ENCODE measurements at regions not wholly inside any gene's neighbourhood (a gene's known extent, or its start where the extent isn't known, plus 50 kb on each side); places are given as distances from the start of the nearest gene placed in this dataset.

GRCh38 chr5:159427180-159428012, 97.1 kb upstream of the IL12B start:
- no peak overlapping the region for H3K27ac ChIP-seq (replicated peaks)
- TF ChIP-seq CTCF (IDR thresholded peaks at IDR 0.05; ENCODE audit: insufficient read depth, low read length): no peak
- no peak for TF ChIP-seq POLR2AphosphoS5 (IDR thresholded peaks at IDR 0.05; ENCODE audit: low read depth)
- no peak for TF ChIP-seq GABPA (IDR thresholded peaks at IDR 0.05; ENCODE audit: low read depth)
- TF ChIP-seq SPI1 (IDR thresholded peaks at IDR 0.05; ENCODE audit: borderline replicate concordance, low read depth): no peak
- TF ChIP-seq, protein P1, sequence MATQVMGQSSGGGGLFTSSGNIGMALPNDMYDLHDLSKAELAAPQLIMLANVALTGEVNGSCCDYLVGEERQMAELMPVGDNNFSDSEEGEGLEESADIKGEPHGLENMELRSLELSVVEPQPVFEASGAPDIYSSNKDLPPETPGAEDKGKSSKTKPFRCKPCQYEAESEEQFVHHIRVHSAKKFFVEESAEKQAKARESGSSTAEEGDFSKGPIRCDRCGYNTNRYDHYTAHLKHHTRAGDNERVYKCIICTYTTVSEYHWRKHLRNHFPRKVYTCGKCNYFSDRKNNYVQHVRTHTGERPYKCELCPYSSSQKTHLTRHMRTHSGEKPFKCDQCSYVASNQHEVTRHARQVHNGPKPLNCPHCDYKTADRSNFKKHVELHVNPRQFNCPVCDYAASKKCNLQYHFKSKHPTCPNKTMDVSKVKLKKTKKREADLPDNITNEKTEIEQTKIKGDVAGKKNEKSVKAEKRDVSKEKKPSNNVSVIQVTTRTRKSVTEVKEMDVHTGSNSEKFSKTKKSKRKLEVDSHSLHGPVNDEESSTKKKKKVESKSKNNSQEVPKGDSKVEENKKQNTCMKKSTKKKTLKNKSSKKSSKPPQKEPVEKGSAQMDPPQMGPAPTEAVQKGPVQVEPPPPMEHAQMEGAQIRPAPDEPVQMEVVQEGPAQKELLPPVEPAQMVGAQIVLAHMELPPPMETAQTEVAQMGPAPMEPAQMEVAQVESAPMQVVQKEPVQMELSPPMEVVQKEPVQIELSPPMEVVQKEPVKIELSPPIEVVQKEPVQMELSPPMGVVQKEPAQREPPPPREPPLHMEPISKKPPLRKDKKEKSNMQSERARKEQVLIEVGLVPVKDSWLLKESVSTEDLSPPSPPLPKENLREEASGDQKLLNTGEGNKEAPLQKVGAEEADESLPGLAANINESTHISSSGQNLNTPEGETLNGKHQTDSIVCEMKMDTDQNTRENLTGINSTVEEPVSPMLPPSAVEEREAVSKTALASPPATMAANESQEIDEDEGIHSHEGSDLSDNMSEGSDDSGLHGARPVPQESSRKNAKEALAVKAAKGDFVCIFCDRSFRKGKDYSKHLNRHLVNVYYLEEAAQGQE (IDR thresholded peaks at IDR 0.05; ENCODE audit: insufficient replicate concordance, low read depth): no peak
- no peaks in the 10 kb centered on the region for H3K27me3 ChIP-seq (ENCODE audit: insufficient read depth, poor library complexity, severe bottlenecking)
- no peak for DNase-seq (ENCODE audit: low read depth in 1 of 2, low spot score in 1 of 2)
- H3K4me3 ChIP-seq (replicated peaks; ENCODE audit: insufficient read depth, low read length): no peak overlapping the region

DNA sequence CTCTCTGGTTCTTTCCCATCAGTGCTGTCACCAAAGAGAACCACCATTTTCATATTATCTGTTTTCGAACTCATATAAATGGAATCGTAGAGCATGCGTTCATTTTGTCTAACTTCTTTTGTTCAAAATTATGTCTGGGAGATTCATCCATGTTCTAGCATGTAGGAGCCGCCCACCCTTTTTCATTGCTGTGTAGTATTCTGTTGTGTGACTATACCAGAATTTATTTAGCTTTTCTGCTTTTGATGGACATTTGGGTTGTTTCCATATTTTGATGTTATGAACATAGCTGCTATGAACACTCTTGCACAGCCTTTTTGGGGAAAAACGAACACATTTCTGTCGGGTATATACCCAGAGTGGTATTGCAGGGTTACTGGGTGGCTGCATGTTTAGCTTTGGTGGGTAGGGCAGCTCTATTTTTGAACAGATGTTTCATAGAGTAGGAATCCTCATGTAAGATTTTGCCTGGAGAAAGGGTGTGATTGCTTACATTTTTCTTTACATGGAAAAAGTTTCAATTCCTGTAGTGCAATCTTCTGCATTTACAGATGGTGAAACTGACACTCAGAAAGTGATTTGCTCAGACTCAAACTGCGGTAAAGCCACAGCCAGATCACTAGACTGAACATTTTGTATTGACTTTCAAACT, 100.2 kb upstream of the IL12B start:
- Histone ChIP-seq H3K27me3 (ENCODE audit: insufficient read depth, poor library complexity, severe bottlenecking) (no peaks in the 10 kb centered on the region), H3K27ac (replicated peaks) (no peak overlapping the region), H3K4me3 (replicated peaks; ENCODE audit: insufficient read depth, low read length) (no peak overlapping the region)
- TF ChIP-seq, protein P1 (IDR thresholded peaks at IDR 0.05; ENCODE audit: insufficient replicate concordance, low read depth): no peak
- TF ChIP-seq CTCF (IDR thresholded peaks at IDR 0.05; ENCODE audit: insufficient read depth, low read length) (no peak), POLR2AphosphoS5 (IDR thresholded peaks at IDR 0.05; ENCODE audit: low read depth) (no peak), GABPA (IDR thresholded peaks at IDR 0.05; ENCODE audit: low read depth) (no peak), SPI1 (IDR thresholded peaks at IDR 0.05; ENCODE audit: borderline replicate concordance, low read depth) (no peak)
- no peak for DNase-seq (ENCODE audit: low read depth in 1 of 2, low spot score in 1 of 2)

DNA sequence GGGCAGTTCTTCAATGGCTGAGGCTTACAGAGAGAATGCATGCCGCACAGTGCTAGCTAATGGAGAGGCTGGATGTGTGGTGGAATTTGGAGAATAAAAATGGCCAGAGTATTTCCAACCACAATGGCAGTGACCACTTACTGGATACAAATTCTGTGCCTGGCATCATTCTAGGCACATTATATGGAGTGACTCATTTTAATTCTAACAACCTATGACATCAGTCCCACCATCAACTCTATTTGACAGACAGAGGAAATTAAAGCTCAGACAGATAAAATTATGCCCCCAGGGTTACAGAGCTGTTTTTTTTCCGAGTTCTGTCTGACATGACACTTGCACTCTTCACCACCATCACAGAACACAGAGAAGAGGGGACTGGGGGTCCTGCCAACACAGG, 105.6 kb upstream of the IL12B start:
- Histone ChIP-seq H3K27ac (replicated peaks) (no peak overlapping the region), H3K4me3 (replicated peaks; ENCODE audit: insufficient read depth, low read length) (no peak overlapping the region), H3K27me3 (ENCODE audit: insufficient read depth, poor library complexity, severe bottlenecking) (no peaks in the 10 kb centered on the region)
- TF ChIP-seq, protein P1 (IDR thresholded peaks at IDR 0.05; ENCODE audit: insufficient replicate concordance, low read depth): no peak
- TF ChIP-seq GABPA (IDR thresholded peaks at IDR 0.05; ENCODE audit: low read depth): no peak
- no peak for TF ChIP-seq SPI1 (IDR thresholded peaks at IDR 0.05; ENCODE audit: borderline replicate concordance, low read depth)
- TF ChIP-seq CTCF (IDR thresholded peaks at IDR 0.05; ENCODE audit: insufficient read depth, low read length): no peak
- no peak for TF ChIP-seq POLR2AphosphoS5 (IDR thresholded peaks at IDR 0.05; ENCODE audit: low read depth)
- no peak for DNase-seq (ENCODE audit: low read depth in 1 of 2, low spot score in 1 of 2)
